ENCODE measurements at regions not wholly inside any gene's neighbourhood (a gene's known extent, or its start where the extent isn't known, plus 50 kb on each side); places are given as distances from the start of the nearest gene placed in this dataset.

GRCh38 chr10:69750725-69751124 is 51.0 kb upstream of the COL13A1 start:
- ATAC-seq (no peak), DNase-seq (ENCODE audit: extremely low read depth in 1 of 4, low spot score in 3 of 4) (no peak), FAIRE-seq (no peak)
- Histone ChIP-seq H2AFZ (ENCODE audit: low read depth, low read length) (no peak overlapping the region), H3K36me3 (ENCODE audit: control insufficient read depth, insufficient read depth, low read length) (no peaks in the 10 kb centered on the region), H3K4me2 (ENCODE audit: insufficient read depth, low read length) (no peak overlapping the region), H3K4me1 (replicated peaks in 1 of 2; ENCODE audit: control insufficient read depth in 2 of 2, insufficient read depth in 2 of 2, low read length in 2 of 2) (no peaks in the 10 kb centered on the region), H3K9me1 (ENCODE audit: control insufficient read depth, insufficient read depth, low read length) (no peaks in the 10 kb centered on the region), H3K27me3 (ENCODE audit: control insufficient read depth in 2 of 2, insufficient read depth in 2 of 2, low read length in 2 of 2) (peaks cover 29 to 50% of the 10 kb centered on the region in 2 experiments), H4K20me1 (replicated peaks; ENCODE audit: control insufficient read depth, insufficient read depth, low read length) (no peaks in the 10 kb centered on the region; the same call in 1 of the 2 replicates), H3K79me2 (ENCODE audit: control insufficient read depth, insufficient read depth, low read length) (no peaks in the 10 kb centered on the region), H3K9ac (ENCODE audit: insufficient read depth in 1 of 2, low read depth in 2 of 2, low read length in 2 of 2) (no peak overlapping the region), H3K27ac (ENCODE audit: extremely low read depth, low read depth, low read length) (no peak overlapping the region), H3K9me3 (replicated peaks; ENCODE audit: control insufficient read depth, insufficient read depth, low read depth, low read length) (no peaks in the 10 kb centered on the region), H3K4me3 (no peak overlapping the region)
- ChIA-PET CTCF (ENCODE audit: low intra/inter-chr PET ratio) (no interaction called here), POLR2A (interaction anchor here (1.5 kb wide), 1 partner anchor 16 kb away, joined by 3 read pairs; no protein-coding TSS in a partner anchor)
- intact Hi-C loops (cut with micrococcal nuclease) (no loop called here), in situ Hi-C loops (cut with MboI) (no loop called here)
- no TSS peak for BruUV-seq (replicated peaks)
- 0% methylated on average over 4 of the region's 4 CpGs for WGBS (ENCODE audit: insufficient coverage, low coverage, missing lambda C conversion rate)
- TF ChIP-seq PML (IDR thresholded peaks at IDR 0.05; ENCODE audit: low read length) (no peak), ZNF384 (IDR thresholded peaks at IDR 0.05; ENCODE audit: low read depth, low read length) (no peak), HES1 (IDR thresholded peaks at IDR 0.05; ENCODE audit: low read depth) (no peak), RBFOX2 (IDR thresholded peaks at IDR 0.05; ENCODE audit: low read depth, low read length) (no peak)

GRCh38 chr10:69751214-69751613 is 50.5 kb upstream of the COL13A1 start:
- 0% methylated on average over 4 of the region's 4 CpGs for WGBS (ENCODE audit: insufficient coverage, low coverage, missing lambda C conversion rate)
- FAIRE-seq (no peak), ATAC-seq (no peak), DNase-seq (ENCODE audit: extremely low read depth in 1 of 4, low spot score in 3 of 4) (no peak)
- no peak overlapping the region for H3K4me3 ChIP-seq
- H3K4me1 ChIP-seq (replicated peaks in 1 of 2; ENCODE audit: control insufficient read depth in 2 of 2, insufficient read depth in 2 of 2, low read length in 2 of 2): no peaks in the 10 kb centered on the region
- CTCF ChIA-PET (ENCODE audit: low intra/inter-chr PET ratio): no interaction called here
- no peaks in the 10 kb centered on the region for H3K36me3 ChIP-seq (ENCODE audit: control insufficient read depth, insufficient read depth, low read length)
- no peak overlapping the region for H2AFZ ChIP-seq (ENCODE audit: low read depth, low read length)
- in situ Hi-C loops (cut with MboI): no loop called here
- POLR2A ChIA-PET: interaction anchor here (1.5 kb wide), 1 partner anchor 16 kb away, joined by 3 read pairs; no protein-coding TSS in a partner anchor
- peaks cover 29 to 50% of the 10 kb centered on the region in 2 experiments for H3K27me3 ChIP-seq (ENCODE audit: control insufficient read depth in 2 of 2, insufficient read depth in 2 of 2, low read length in 2 of 2)
- H3K79me2 ChIP-seq (ENCODE audit: control insufficient read depth, insufficient read depth, low read length): no peaks in the 10 kb centered on the region
- intact Hi-C loops (cut with micrococcal nuclease): no loop called here
- H3K9me1 ChIP-seq (ENCODE audit: control insufficient read depth, insufficient read depth, low read length): no peaks in the 10 kb centered on the region
- no peak overlapping the region for H3K9ac ChIP-seq (ENCODE audit: insufficient read depth in 1 of 2, low read depth in 2 of 2, low read length in 2 of 2)
- no peaks in the 10 kb centered on the region for H3K9me3 ChIP-seq (replicated peaks; ENCODE audit: control insufficient read depth, insufficient read depth, low read depth, low read length)
- no peaks in the 10 kb centered on the region; the same call in 1 of the 2 replicates for H4K20me1 ChIP-seq (replicated peaks; ENCODE audit: control insufficient read depth, insufficient read depth, low read length)
- BruUV-seq (replicated peaks): no TSS peak
- H3K27ac ChIP-seq (ENCODE audit: extremely low read depth, low read depth, low read length): no peak overlapping the region
- H3K4me2 ChIP-seq (ENCODE audit: insufficient read depth, low read length): no peak overlapping the region
- no peak for TF ChIP-seq ZFP91 (CRISPR knock-in tag; IDR thresholded peaks at IDR 0.05)
- TF ChIP-seq TAF9B (IDR thresholded peaks at IDR 0.05; ENCODE audit: partially characterized antibody): no peak
- TF ChIP-seq CHD1 (IDR thresholded peaks at IDR 0.05; ENCODE audit: low read length): no peak
- no peak for TF ChIP-seq SETDB1 (IDR thresholded peaks at IDR 0.05; ENCODE audit: low read length)

Data from K562 (cell line).